ENCODE measurements at regions not wholly inside any gene's neighbourhood (a gene's known extent, or its start where the extent isn't known, plus 50 kb on each side); places are given as distances from the start of the nearest gene placed in this dataset.

DNA sequence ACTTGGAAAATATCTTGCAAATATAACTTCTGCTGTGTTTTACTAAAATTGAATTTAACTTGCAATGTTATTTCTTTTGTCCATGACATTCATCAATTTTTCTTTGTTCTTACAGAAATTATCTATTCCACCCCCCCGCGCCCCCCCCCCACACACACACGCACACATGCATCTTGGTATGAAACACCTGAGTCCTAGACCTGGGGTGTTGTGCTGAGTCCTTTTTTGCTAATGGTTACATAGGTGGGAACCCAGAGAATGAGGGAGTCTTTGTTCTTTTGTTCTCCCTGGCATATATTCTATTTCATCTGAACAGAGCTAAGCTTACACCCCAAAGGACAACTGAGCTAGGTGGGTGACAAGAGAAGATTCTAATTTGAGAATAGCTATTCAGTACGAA lies 308.9 kb downstream of the CWC27 start:
- no peak overlapping the region for H3K4me3 ChIP-seq (ENCODE audit: low read depth, low read length)

DNA sequence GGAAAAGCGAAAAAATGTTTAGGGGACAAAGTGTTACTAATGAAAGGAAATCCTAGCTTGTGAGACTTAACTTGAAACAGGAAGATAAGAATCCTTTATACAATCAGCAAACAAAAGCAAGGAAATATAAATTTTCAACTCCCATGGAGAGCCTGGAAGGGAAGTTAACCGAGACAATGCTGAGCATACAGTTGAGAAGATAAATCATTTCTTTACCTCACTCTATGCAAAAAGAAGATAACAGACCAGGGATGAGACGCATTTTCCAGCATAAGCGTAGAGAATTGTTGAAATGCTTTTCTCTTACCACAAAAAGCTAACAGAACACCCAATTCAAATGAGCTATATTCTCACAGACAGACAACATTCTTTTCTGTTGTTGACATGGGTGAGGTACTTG lies 309.6 kb downstream of the CWC27 start:
- H3K36me3 ChIP-seq (ENCODE audit: control insufficient read depth, insufficient read depth, low read length), result no peaks in the 10 kb centered on the region
- DNase-seq (ENCODE audit: low read depth), result no peak
- TF ChIP-seq, protein P1, sequence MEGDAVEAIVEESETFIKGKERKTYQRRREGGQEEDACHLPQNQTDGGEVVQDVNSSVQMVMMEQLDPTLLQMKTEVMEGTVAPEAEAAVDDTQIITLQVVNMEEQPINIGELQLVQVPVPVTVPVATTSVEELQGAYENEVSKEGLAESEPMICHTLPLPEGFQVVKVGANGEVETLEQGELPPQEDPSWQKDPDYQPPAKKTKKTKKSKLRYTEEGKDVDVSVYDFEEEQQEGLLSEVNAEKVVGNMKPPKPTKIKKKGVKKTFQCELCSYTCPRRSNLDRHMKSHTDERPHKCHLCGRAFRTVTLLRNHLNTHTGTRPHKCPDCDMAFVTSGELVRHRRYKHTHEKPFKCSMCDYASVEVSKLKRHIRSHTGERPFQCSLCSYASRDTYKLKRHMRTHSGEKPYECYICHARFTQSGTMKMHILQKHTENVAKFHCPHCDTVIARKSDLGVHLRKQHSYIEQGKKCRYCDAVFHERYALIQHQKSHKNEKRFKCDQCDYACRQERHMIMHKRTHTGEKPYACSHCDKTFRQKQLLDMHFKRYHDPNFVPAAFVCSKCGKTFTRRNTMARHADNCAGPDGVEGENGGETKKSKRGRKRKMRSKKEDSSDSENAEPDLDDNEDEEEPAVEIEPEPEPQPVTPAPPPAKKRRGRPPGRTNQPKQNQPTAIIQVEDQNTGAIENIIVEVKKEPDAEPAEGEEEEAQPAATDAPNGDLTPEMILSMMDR (IDR thresholded peaks at IDR 0.05; ENCODE audit: insufficient read depth, low read length, poor library complexity, severe bottlenecking), result no peak

More for the DNA sequence above, 308.9 kb downstream of the CWC27 start:
- no peak for DNase-seq (ENCODE audit: low read depth)
- TF ChIP-seq, protein P1 (IDR thresholded peaks at IDR 0.05; ENCODE audit: insufficient read depth, low read length, poor library complexity, severe bottlenecking), result no peak
- Histone ChIP-seq H3K36me3 (ENCODE audit: control insufficient read depth, insufficient read depth, low read length) (no peaks in the 10 kb centered on the region), H3K27me3 (ENCODE audit: control insufficient read depth, insufficient read depth, low read length) (no peaks in the 10 kb centered on the region)

DNA sequence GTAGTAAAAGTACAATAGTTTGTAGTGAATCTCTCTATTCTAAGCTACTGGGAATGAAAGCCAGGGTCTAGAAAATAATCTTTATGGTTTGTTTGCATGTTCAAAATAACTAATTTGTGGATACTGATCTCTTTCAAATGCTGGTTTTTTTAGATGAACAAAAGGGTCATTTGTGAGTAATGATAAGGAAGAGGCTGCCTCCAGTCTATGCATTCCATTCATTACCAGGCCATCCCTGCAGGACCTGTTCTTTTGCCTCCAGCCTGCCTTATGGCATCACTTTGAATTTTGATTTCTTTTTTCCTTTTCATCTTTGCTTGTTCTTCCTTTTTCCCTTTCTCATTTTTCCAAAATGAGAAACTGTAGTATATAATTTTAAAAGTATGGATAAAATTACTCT lies 312.3 kb downstream of the CWC27 start:
- no peak for DNase-seq (ENCODE audit: low read depth)
- Histone ChIP-seq H3K4me3 (ENCODE audit: low read depth, low read length) (no peak overlapping the region), H3K36me3 (ENCODE audit: control insufficient read depth, insufficient read depth, low read length) (no peaks in the 10 kb centered on the region), H3K27me3 (ENCODE audit: control insufficient read depth, insufficient read depth, low read length) (no peaks in the 10 kb centered on the region)
- TF ChIP-seq, protein P1 (IDR thresholded peaks at IDR 0.05; ENCODE audit: insufficient read depth, low read length, poor library complexity, severe bottlenecking), result no peak

More for the DNA sequence above, 309.6 kb downstream of the CWC27 start:
- Histone ChIP-seq H3K4me3 (ENCODE audit: low read depth, low read length) (no peak overlapping the region), H3K27me3 (ENCODE audit: control insufficient read depth, insufficient read depth, low read length) (no peaks in the 10 kb centered on the region)

DNA sequence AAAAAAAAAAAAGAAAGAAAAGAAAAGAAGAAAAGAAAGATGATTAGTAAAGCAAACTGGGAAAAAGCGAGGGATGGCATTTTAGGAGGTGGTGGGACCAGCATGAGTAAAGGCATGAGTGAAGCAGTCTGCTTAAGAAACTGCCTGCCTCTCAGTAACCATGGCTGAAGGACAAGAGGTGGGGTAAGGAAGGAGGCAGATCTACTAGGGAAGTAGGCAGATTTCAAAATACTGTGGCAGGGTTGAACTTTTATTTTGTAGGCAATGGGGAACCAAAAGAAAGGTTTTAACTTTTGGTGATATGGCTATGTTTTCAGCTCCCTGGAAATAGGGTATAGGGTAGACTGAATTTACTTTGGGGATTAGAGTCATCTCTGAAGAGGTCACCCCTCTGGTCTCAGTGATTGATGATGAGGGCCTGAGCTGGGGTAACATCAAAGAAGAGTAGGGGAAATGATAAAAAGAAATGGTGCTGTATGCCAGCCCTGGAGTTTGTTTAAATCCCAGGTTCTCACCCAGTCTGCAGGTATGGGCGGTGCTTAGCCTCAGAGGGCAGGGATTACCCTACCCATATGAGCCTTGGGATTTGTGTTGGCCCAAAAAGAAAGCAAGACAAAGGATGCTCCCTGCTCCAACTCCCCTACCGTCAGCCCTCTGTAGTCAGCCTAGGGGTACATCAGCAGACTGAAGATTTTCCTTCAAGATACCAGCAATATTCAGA lies 316.2 kb downstream of the CWC27 start:
- H3K27me3 ChIP-seq (ENCODE audit: control insufficient read depth, insufficient read depth, low read length), result no peaks in the 10 kb centered on the region
- no peak for DNase-seq (ENCODE audit: low read depth)
- TF ChIP-seq, protein P1 (IDR thresholded peaks at IDR 0.05; ENCODE audit: insufficient read depth, low read length, poor library complexity, severe bottlenecking), result no peak
- no peaks in the 10 kb centered on the region for H3K36me3 ChIP-seq (ENCODE audit: control insufficient read depth, insufficient read depth, low read length)
- no peak overlapping the region for H3K4me3 ChIP-seq (ENCODE audit: low read depth, low read length)

DNA sequence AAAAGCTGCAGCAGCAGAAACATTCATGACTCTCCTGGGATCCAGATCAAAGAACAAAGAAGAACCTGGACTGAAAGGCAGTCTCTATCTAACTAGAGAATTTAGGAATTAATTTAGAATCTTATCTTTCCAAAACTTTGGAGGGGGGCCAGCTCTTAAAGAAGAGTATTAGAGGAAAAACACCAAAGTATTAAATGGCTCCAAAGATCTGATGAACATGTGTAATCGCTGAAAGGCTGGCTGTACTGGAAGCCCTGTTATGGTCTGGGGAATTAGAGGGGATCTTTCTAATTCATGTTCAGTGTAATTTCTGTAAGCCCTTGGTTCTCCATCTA lies 316.8 kb downstream of the CWC27 start:
- Histone ChIP-seq H3K36me3 (ENCODE audit: control insufficient read depth, insufficient read depth, low read length) (no peaks in the 10 kb centered on the region), H3K27me3 (ENCODE audit: control insufficient read depth, insufficient read depth, low read length) (no peaks in the 10 kb centered on the region), H3K4me3 (ENCODE audit: low read depth, low read length) (no peak overlapping the region)
- DNase-seq (ENCODE audit: low read depth), result no peak
- TF ChIP-seq, protein P1 (IDR thresholded peaks at IDR 0.05; ENCODE audit: insufficient read depth, low read length, poor library complexity, severe bottlenecking), result no peak

All from kidney epithelial cell (primary cell).